Endometrium (tissue), 2 donors: ENCODE measurements at regions not wholly inside any gene's neighbourhood (a gene's known extent, or its start where the extent isn't known, plus 50 kb on each side); places are given as distances from the start of the nearest gene placed in this dataset.

Source experiments
- FAIRE-seq: peaks from 2 replicates; lab custom pipeline; 2012; peaks lifted over from hg19 to GRCh38; lab: Jason Lieb, UNC
- donor health status: control.
- donor health status: control.

DNA sequence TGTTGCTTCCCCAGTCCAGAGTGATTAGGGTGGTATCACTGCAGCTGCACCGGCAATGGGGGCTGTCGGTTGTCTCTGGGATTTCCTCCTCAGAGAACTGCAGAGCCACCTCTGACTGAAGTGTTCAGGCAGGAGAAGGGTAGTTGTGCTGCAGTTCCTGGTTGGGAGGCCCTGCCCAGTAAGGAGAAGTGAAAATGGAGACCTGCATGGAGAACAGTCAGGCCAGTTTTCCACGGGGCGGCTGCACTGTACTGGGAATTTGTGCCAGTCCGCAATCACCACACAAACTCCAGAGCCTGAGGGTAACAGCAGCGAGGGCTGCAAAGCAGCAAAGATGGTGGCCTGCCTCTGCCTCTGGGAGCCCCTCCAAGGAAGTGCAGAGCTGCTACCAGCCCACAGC is 58.1 kb upstream of the CCDC190 start:
- no peak for FAIRE-seq

DNA sequence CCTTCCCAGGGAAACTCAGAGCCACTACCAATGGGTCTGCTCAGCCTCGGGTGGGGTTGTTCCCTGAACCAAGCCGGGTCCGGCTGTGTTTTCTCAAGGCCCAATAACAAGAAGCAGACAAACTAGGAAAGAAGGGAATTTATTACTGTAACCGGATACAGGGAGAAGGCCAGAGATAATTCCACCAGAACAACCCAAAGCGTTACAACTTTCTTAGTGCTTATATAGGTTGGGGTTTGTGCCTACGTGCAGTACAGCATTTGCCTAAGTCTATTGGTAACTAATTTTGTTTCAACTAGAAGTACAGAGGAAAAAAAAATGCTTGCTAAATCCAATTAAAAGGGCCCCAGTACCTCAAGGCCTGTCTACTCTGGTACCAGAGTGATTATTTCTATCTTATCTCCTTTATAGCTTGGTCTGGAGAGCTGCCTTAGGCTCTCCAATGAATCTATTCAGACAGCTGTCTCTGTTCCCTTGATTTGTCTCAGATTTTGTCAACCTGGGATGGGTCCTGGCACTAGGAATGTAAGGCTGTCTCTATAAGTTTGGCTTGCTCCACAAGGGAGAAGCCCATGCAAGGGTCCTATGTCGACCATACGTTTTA is 57.3 kb upstream of the CCDC190 start:
- no peak for FAIRE-seq

DNA sequence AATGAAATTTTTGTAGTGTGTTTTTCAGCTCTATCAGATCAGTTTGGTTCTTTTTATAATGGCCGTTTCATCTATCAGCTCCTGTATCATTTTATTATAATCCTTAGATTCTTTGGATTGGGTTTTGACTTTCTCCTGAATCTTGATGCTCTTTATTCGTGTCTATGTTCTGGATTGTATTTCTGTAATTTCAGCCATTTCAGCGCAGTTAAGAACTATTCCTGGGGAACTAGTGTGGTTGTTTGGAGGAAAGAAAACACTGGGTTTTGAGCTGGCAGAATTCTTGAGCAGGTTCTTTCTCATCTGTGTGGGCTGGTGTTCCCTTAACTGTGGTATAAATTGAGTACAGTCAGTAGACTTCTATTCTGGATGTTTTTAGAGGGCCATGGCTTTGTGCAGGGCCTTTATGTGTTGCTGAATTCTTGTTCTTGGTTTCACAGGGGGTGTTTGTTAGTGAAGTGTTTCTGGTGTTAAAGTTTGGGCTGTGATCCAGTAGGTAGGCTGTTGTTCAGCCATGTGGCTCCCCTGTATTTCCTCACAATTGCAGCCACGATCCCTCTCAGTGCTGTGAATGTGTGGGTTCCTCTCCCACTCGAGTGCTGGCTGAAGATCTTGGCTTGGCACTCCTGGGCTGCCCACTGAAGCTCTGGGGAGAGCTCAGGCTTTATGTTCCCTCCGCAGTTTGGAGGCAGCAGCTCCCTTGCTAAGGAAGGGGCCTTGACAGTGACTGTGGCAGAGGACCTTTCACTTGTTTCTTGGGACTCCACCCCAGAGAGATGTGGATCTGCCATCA is 56.0 kb upstream of the CCDC190 start:
- no peak for FAIRE-seq

DNA sequence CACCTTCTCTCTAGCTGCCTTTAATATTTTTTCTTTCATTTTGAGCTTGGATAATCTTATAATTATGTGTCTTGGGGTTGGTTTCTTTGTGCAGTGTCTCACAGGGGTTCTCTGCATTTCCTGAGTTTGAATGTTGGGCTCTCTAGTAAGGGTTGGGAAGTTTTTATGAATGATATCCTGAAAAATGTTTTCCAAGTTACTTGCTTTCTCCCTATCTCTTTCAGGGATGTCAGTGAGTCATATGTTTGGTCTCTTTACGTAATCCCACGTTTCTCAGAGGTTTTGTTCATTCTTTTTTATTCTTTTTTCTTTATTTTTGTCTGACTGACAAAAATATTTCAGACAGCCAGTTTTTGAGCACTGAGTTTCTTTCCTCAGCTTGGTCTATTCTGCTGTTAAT is 55.4 kb upstream of the CCDC190 start:
- FAIRE-seq: no peak

DNA sequence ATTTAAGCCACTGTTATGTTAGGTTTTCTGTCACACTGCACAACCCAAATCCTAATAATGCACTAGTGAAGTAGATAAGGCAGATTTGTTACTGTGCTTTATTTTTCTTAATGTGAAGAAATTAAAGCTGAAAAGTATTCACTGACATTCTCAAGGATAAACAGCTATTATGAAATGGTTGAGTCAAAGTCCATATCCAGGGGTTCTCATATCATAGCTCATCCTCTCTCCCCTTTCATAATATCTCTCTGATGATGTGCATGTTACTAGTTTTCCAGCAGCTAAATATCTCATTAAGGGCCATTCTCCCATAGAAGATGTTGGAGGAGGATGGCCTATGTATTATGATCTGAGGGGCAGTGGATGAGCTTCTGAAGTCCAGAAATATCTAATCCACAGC is 53.6 kb upstream of the CCDC190 start:
- no peak for FAIRE-seq

DNA sequence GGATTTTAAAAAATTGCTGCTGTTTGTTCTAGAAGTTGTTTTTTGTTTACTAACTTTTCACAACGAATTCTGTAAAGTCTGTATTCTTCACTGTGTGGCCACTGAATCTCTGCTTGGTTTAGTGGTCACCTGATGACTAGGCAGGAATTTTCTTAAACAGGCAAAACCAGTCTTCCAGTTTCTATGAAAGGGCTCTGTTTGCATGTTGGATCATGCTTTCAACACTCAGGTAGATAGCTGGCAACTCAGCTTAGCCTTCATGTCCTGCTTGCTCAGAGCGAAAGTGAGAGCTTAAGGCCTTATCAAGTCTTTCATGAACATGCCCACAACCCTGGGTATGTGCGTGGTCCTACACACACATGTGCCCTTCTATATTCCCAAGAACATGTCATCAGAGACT is 52.4 kb upstream of the CCDC190 start:
- no peak for FAIRE-seq

DNA sequence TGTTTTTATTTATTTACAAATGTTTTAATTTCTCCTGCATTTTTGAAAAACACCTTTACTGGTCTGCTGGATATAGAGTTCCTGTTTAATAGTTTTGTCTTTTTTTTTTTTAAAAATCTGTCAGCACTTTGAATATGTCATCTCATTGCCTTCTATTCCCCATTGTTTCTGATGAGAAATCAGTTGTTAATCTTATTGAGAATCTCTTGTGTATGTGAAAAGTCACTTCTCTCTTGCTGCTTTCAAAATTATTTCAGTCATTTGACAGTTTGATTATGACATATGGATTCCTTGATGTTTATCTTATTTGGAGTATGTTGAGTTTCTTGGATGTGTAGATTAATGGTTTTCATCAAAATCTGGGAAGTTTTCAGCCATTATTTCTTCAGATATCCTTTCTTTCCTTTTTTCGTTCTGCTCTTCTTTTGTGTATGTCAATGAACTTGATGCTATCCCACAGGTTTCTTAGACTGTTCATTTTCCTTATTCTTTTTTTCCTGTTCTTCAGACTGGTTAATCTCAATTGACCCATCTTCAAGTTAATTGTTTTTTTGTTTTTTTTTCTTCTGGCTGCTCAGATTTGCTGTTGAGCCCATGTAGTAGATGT is 51.2 kb upstream of the CCDC190 start:
- FAIRE-seq: no peak
